IMR-90 (cell line): ENCODE measurements at regions not wholly inside any gene's neighbourhood (a gene's known extent, or its start where the extent isn't known, plus 50 kb on each side); places are given as distances from the start of the nearest gene placed in this dataset.

Experiments used
- ATAC-seq: fragments of 200-7000 bp; cut with Tn5 transposase; 2 replicates; pipeline ENCODE4 v1.9.1; 2020; ENCODE audit warnings: low read depth, mild to moderate bottlenecking, moderate library complexity
- BruUV-seq: library from RNA; stranded (reverse); fragments of 400-500 nt; replicated peaks from 2 replicates; lab custom pipeline; 2021; lab: Mats Ljungman, UMichigan
- CTCF ChIA-PET: fragments of 300-600 bp; formaldehyde crosslinking; extraction: SDS; loops from one replicate; lab custom pipeline; 2021; ENCODE audit warnings: antibody characterized with exemption; lab: Yijun Ruan, JAX
- POLR2A ChIA-PET: fragments of 300-600 bp; sonication (Branson Sonifier 250); formaldehyde crosslinking; loops from one replicate; lab custom pipeline; 2022; ENCODE audit warnings: antibody characterized with exemption; ENCODE audit not compliant: unreplicated experiment; lab: Charles Lee
- DNase-seq: peaks from one replicate; pipeline ENCODE4 v3.0.0; 2013
- H2AFZ ChIP-seq: replicated peaks from 2 replicates; pipeline ENCODE3; 2013; ENCODE audit warnings: low read length, mild to moderate bottlenecking; ENCODE audit not compliant: poor library complexity
- H2AK5ac ChIP-seq: 2 replicates; pipeline ENCODE4 v1.6.1; 2013; ENCODE audit warnings: low read depth, low read length, inconsistent platforms
- H2AK9ac ChIP-seq: replicated peaks from 2 replicates; pipeline ENCODE3; 2013; ENCODE audit warnings: mild to moderate bottlenecking, low read depth, low read length, moderate library complexity; ENCODE audit not compliant: poor library complexity
- H2BK120ac ChIP-seq: 2 replicates; pipeline ENCODE4 v1.6.1; 2013; ENCODE audit warnings: low read depth, low read length, inconsistent platforms
- H2BK15ac ChIP-seq: 3 replicates; pipeline ENCODE4 v1.6.1; 2013; ENCODE audit warnings: low read depth, low read length, inconsistent platforms
- H2BK20ac ChIP-seq: 2 replicates; pipeline ENCODE4 v1.6.1; 2013; ENCODE audit warnings: low read depth, mild to moderate bottlenecking, inconsistent platforms, low read length, moderate library complexity
- H2BK5ac ChIP-seq: 2 replicates; pipeline ENCODE4 v1.6.1; 2013; ENCODE audit warnings: mild to moderate bottlenecking, low read depth, low read length, inconsistent platforms; ENCODE audit not compliant: poor library complexity, severe bottlenecking
- H3K14ac ChIP-seq: replicated peaks from 2 replicates; pipeline ENCODE4 v1.6.1; 2013; ENCODE audit warnings: low read depth, low read length, inconsistent platforms
- H3K18ac ChIP-seq: 2 replicates; pipeline ENCODE4 v1.6.1; 2013; ENCODE audit warnings: low read depth, low read length, control low read depth
- H3K23ac ChIP-seq: 2 replicates; pipeline ENCODE4 v1.6.1; 2013; ENCODE audit warnings: low read depth, low read length, inconsistent platforms
- H3K27ac ChIP-seq: 2 replicates; pipeline ENCODE4 v1.5.1; 2013; ENCODE audit warnings: mild to moderate bottlenecking, control low read depth, low read length; ENCODE audit not compliant: insufficient read depth
- H3K27me3 ChIP-seq: 2 replicates; pipeline ENCODE4 v1.6.1; 2013; ENCODE audit warnings: low read length; ENCODE audit not compliant: control insufficient read depth, insufficient read depth
- H3K36me3 ChIP-seq: 2 replicates; pipeline ENCODE4 v1.6.1; 2013; ENCODE audit warnings: low read length, mixed read lengths; ENCODE audit not compliant: control insufficient read depth, insufficient read depth
- H3K4ac ChIP-seq: 2 replicates; pipeline ENCODE4 v1.6.1; 2013; ENCODE audit warnings: low read depth, low read length, inconsistent platforms
- H3K4me1 ChIP-seq: 2 replicates; pipeline ENCODE4 v1.6.1; 2013; ENCODE audit warnings: low read length, mixed read lengths; ENCODE audit not compliant: control insufficient read depth, insufficient read depth
- H3K4me2 ChIP-seq: 2 replicates; pipeline ENCODE4 v1.6.1; 2013; ENCODE audit warnings: low read depth, mild to moderate bottlenecking, control low read depth, low read length, moderate library complexity
- H3K4me3 ChIP-seq: 2 replicates; pipeline ENCODE4 v1.5.1; 2013; ENCODE audit warnings: low read depth, mild to moderate bottlenecking, control low read depth, low read length, moderate library complexity; ENCODE audit not compliant: insufficient read depth
- H3K56ac ChIP-seq: 2 replicates; pipeline ENCODE4 v1.6.1; 2013; ENCODE audit warnings: low read length, inconsistent platforms; ENCODE audit not compliant: insufficient read depth; ENCODE audit errors: extremely low read depth
- H3K79me1 ChIP-seq, 2 experiments: 2 replicates each; pipeline ENCODE4 v1.6.1; 2013; ENCODE audit warnings: low read length in 2 of 2, inconsistent platforms in 1 of 2, low read depth in 1 of 2
- H3K9ac ChIP-seq: 2 replicates; pipeline ENCODE4 v1.6.1; 2013; ENCODE audit warnings: low read depth, low read length, control low read depth
- H3K9me1 ChIP-seq: 2 replicates; pipeline ENCODE4 v1.6.1; 2013; ENCODE audit warnings: low read length, inconsistent platforms; ENCODE audit not compliant: insufficient read depth
- H3K9me3 ChIP-seq: 2 replicates; pipeline ENCODE4 v1.6.1; 2013; ENCODE audit warnings: low read length; ENCODE audit not compliant: control insufficient read depth, insufficient read depth
- H4K20me1 ChIP-seq: 2 replicates; pipeline ENCODE4 v1.6.1; 2013; ENCODE audit warnings: low read length, inconsistent platforms; ENCODE audit not compliant: insufficient read depth
- H4K5ac ChIP-seq: 2 replicates; pipeline ENCODE4 v1.6.1; 2013; ENCODE audit warnings: mild to moderate bottlenecking, low read depth, low read length, control low read depth
- H4K8ac ChIP-seq, 2 experiments: 2 replicates each; pipeline ENCODE4 v1.6.1; 2013; ENCODE audit warnings: low read depth in 2 of 2, low read length in 2 of 2, control low read depth in 1 of 2, inconsistent platforms in 1 of 2
- H4K91ac ChIP-seq: 2 replicates; pipeline ENCODE4 v1.6.1; 2013; ENCODE audit warnings: low read depth, low read length, inconsistent platforms; ENCODE audit not compliant: insufficient read depth
- BHLHE40 ChIP-seq: fragments of 150-350 bp; IDR thresholded peaks from 2 replicates; pipeline ENCODE4 v1.6.1; 2016; ENCODE audit warnings: mild to moderate bottlenecking, low read depth, low read length
- WGBS, 2 experiments: methylation state at CpG; one replicate each; pipeline versions ENCODE4 v1.1.5 to v1.1.7; 2013; ENCODE audit warnings: missing lambda C conversion rate in 2 of 2; ENCODE audit not compliant: insufficient read length in 1 of 2; ENCODE audit errors: extremely low coverage in 2 of 2; 5-methylcytosine and 5-hydroxymethylcytosine counted together
- dilution Hi-C: fragments of 300-500 bp; cut with HindIII; formaldehyde crosslinking; loops from one replicate; pipeline ENCODE4 v1.14.3; 2018; ENCODE audit warnings: low sequenced_read_pairs; ENCODE audit not compliant: unreplicated experiment
- in situ Hi-C: fragments of 300-500 bp; cut with MboI; formaldehyde crosslinking; loops from 3 replicates; pipeline ENCODE4 v1.14.3; 2019; ENCODE audit warnings: low sequenced_read_pairs, inconsistent platforms, mixed read lengths
- intact Hi-C: fragments of 100-400 bp; cut with micrococcal nuclease; formaldehyde crosslinking; loops from 2 replicates; pipeline ENCODE4 v1.10.0; 2022
- TF ChIP-seq, protein P1 (sequence below): conservative IDR thresholded peaks from 2 replicates; pipeline ENCODE4 v1.5.1; 2012; ENCODE audit warnings: mild to moderate bottlenecking, low read depth, low read length, improper control_type of control experiment

DNA sequence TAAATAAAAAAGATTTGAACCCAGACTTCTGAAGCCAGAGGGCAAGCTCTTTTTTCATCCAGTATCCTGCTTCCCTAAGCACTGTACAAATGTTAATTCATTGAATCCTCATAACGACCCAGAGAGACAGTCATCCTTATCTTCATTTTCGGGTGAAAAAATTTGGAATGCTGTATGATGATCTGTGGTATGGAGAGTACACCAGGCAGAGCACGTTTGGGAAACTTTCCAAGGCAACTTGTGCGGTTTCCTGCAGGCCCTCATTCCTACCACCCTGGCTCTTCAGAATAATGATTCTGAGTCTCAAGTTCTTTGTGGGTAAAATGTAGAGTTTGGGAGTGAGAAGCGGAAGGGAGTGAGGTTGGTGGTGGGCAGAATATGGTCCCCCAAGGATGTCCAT, 177.9 kb upstream of the CADM1 start:
- H4K20me1 ChIP-seq: no peaks in the 10 kb centered on the region
- H4K8ac ChIP-seq: no peak overlapping the region; a peak in 1 of 4 replicates
- dilution Hi-C loops (no loop called here), in situ Hi-C loops (no loop called here), intact Hi-C loops (loop anchor here (2.0 kb wide), 1 partner anchor 43 kb away; no protein-coding TSS in a partner anchor)
- H3K18ac ChIP-seq: no peak overlapping the region
- peak overlapping the region; percentile 44; the same call in 1 of the 2 replicates for H3K23ac ChIP-seq
- no peaks in the 10 kb centered on the region for H3K9me3 ChIP-seq
- no peaks in the 10 kb centered on the region for H3K79me1 ChIP-seq
- peak; percentile 96 for TF ChIP-seq BHLHE40
- TF ChIP-seq, protein P1, sequence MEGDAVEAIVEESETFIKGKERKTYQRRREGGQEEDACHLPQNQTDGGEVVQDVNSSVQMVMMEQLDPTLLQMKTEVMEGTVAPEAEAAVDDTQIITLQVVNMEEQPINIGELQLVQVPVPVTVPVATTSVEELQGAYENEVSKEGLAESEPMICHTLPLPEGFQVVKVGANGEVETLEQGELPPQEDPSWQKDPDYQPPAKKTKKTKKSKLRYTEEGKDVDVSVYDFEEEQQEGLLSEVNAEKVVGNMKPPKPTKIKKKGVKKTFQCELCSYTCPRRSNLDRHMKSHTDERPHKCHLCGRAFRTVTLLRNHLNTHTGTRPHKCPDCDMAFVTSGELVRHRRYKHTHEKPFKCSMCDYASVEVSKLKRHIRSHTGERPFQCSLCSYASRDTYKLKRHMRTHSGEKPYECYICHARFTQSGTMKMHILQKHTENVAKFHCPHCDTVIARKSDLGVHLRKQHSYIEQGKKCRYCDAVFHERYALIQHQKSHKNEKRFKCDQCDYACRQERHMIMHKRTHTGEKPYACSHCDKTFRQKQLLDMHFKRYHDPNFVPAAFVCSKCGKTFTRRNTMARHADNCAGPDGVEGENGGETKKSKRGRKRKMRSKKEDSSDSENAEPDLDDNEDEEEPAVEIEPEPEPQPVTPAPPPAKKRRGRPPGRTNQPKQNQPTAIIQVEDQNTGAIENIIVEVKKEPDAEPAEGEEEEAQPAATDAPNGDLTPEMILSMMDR: no peak
- no peak overlapping the region for H3K56ac ChIP-seq
- no peak overlapping the region for H3K4me2 ChIP-seq
- peak overlapping the region; percentile 18 for H3K14ac ChIP-seq
- no peak overlapping the region for H3K27ac ChIP-seq
- peak overlapping the region; percentile 44 for H2BK120ac ChIP-seq
- ATAC-seq (peak; percentile 79), DNase-seq (peak; percentile 78)
- no TSS peak for BruUV-seq
- peaks cover 2% of the 10 kb centered on the region; the same call in 1 of the 2 replicates for H3K9me1 ChIP-seq
- WGBS, 2 experiments: no CpG with 5 or more reads among the region's 5 CpGs
- H2BK5ac ChIP-seq: no peak overlapping the region
- no peak overlapping the region for H2AK5ac ChIP-seq
- H2BK15ac ChIP-seq: peak overlapping the region; percentile 12; the same call in 1 of the 3 replicates
- no peak overlapping the region for H2AK9ac ChIP-seq
- no peaks in the 10 kb centered on the region for H3K36me3 ChIP-seq
- H2BK20ac ChIP-seq: peak overlapping the region; percentile 27
- H3K27me3 ChIP-seq: peaks cover 4% of the 10 kb centered on the region
- peak overlapping the region; percentile 18; the same call in 1 of the 2 replicates for H3K4ac ChIP-seq
- ChIA-PET POLR2A (no interaction called here), CTCF (no interaction called here)
- H4K5ac ChIP-seq: no peak overlapping the region
- peak overlapping the region; percentile 10; the same call in 1 of the 2 replicates for H4K91ac ChIP-seq
- no peak overlapping the region for H2AFZ ChIP-seq
- no peak overlapping the region for H3K4me3 ChIP-seq
- H3K9ac ChIP-seq: no peak overlapping the region
- peaks cover 5% of the 10 kb centered on the region for H3K4me1 ChIP-seq
